Heart left ventricle (tissue), 16 donors: ENCODE measurements at regions not wholly inside any gene's neighbourhood (a gene's known extent, or its start where the extent isn't known, plus 50 kb on each side); places are given as distances from the start of the nearest gene placed in this dataset.

Experiments used
- ATAC-seq, 4 donors: fragments of 200-7000 bp; cut with Tn5 transposase; one replicate each; pipeline ENCODE4 v1.9.1; 2020 to 2022; ENCODE audit warnings: moderate library complexity in 4 of 4, mild to moderate bottlenecking in 3 of 4, moderate number of reproducible peaks in 1 of 4
- DNase-seq, 5 donors: peaks; one replicate each; pipeline ENCODE4 v3.0.0-alpha.2; 2020
- H3K27ac ChIP-seq, 12 donors: fragments of 200-600 bp; sonication (generic) in 4 of 12; one replicate each; pipeline versions ENCODE4 v1.5.0 to v1.8.0; 2016 to 2022; ENCODE audit warnings: mild to moderate bottlenecking in 2 of 12
- H3K27me3 ChIP-seq, 9 donors: fragments of 200-600 bp; sonication (generic) in 2 of 9; one replicate each; pipeline versions ENCODE4 v1.5.1 to v1.8.0; 2016 to 2022; ENCODE audit warnings: mild to moderate bottlenecking in 3 of 9
- H3K36me3 ChIP-seq, 9 donors: fragments of 200-600 bp; sonication (generic) in 2 of 9; one replicate each; pipeline versions ENCODE4 v1.5.0 to v1.8.0; 2018 to 2022; ENCODE audit warnings: mild to moderate bottlenecking in 2 of 9
- H3K4me1 ChIP-seq, 12 donors: fragments of 200-600 bp; sonication (generic) in 4 of 12; one replicate each; pipeline versions ENCODE4 v1.5.0 to v1.8.0; 2016 to 2022; ENCODE audit warnings: mild to moderate bottlenecking in 3 of 12
- H3K4me3 ChIP-seq, 12 donors: fragments of 200-600 bp; sonication (generic) in 4 of 12; one replicate each; pipeline versions ENCODE4 v1.5.0 to v1.8.0; 2017 to 2022; ENCODE audit warnings: mild to moderate bottlenecking in 9 of 12, moderate library complexity in 4 of 12
- H3K9me3 ChIP-seq, 12 donors: fragments of 200-600 bp; sonication (generic) in 4 of 12; one replicate each; pipeline versions ENCODE4 v1.5.0 to v1.8.0; 2016 to 2022; ENCODE audit warnings: mild to moderate bottlenecking in 1 of 12
- CTCF ChIP-seq, 12 donors: fragments of 200-600 bp; sonication (generic) in 4 of 12; IDR thresholded peaks; one replicate each; pipeline versions ENCODE4 v1.5.0 to v1.8.0; 2018 to 2022; ENCODE audit warnings: antibody characterized with exemption in 12 of 12, mild to moderate bottlenecking in 5 of 12
- POLR2A ChIP-seq, 2 donors: fragments of 450-650 bp; IDR thresholded peaks; one replicate each; pipeline ENCODE4 v1.6.1; 2017; ENCODE audit warnings: antibody characterized with exemption in 2 of 2, mild to moderate bottlenecking in 2 of 2, moderate library complexity in 2 of 2
- WGBS, 4 donors: extraction: QIAGEN DNeasy Blood & Tissue Kit in 2 of 4; methylation state at CpG; one replicate each; pipeline versions ENCODE4 v1.1.5 to v1.1.7; 2013 to 2018; 5-methylcytosine and 5-hydroxymethylcytosine counted together
- intact Hi-C, 10 donors: fragments of 100-400 bp; cut with DNase I; formaldehyde crosslinking; loops; one replicate each; pipeline versions ENCODE4 v1.11.1 to v1.14.2; 2022
- donor health status: ischemic (EF 13 %, LVEDD 7.1; RV severe dilation, severe dysfunction).
- donor health status: healthy with polysubstance abuse.
- donor health status: DM: no; HTN: yes; CAD: no.
- donor health status: DM: no; HTN: no; CAD: no.
- donor health status: ischemic (EF 25% LVEDD 6.9; RV normal size, moderate dysfunction).
- donor health status: ischemic (EF 25% LVEDD 5.7; RV mildly dilated, moderate dysfunction).
- donor health status: healthy.
- donor health status: DM: yes; HTN: yes; CAD: no.
- donor health status: ischemic (EF 35%, LVEDD 5.7; RV mildly dilated, moderate dysfunction).
- donor health status: nonischemic (EF 11% LVEDD 7.7; RV severe dilation, severe dysfunction).
- donor health status: DM: yes; HTN: yes; CAD: no.
- donor health status: PGD.
- donor health status: ischemic (EF 29% LVEDD 5.4; RV normal size, mild dysfunction).
- donor health status: nonischemic (EF 23%, LVEDD 6.1; RV moderate dilation, normal function).

GRCh38 chr4:136007991-136008390 lies 1524.3 kb downstream of the PCDH18 start:
- Histone ChIP-seq H3K36me3 (no peaks in the 10 kb centered on the region), H3K4me3 (no peak overlapping the region), H3K4me1 (no peaks in the 10 kb centered on the region), H3K27ac (no peak overlapping the region), H3K9me3 (peaks cover 0 to 8% (median 0%) of the 10 kb centered on the region in 12 donors), H3K27me3 (no peaks in the 10 kb centered on the region)
- WGBS, 4 donors: 62 to 72% (median 66%) methylated on average over 3 to 4 of the region's 4 CpGs
- DNase-seq (no peak), ATAC-seq (no peak)
- no peak for TF ChIP-seq CTCF (IDR thresholded peaks at IDR 0.05)
- TF ChIP-seq POLR2A (IDR thresholded peaks at IDR 0.05): no peak
- intact Hi-C loops: no loop called here

GRCh38 chr4:136002316-136002715 lies 1530.0 kb downstream of the PCDH18 start:
- Histone ChIP-seq H3K9me3 (no peaks in the 10 kb centered on the region), H3K27me3 (no peaks in the 10 kb centered on the region), H3K4me3 (no peak overlapping the region), H3K36me3 (no peaks in the 10 kb centered on the region), H3K4me1 (no peaks in the 10 kb centered on the region), H3K27ac (no peak overlapping the region)
- intact Hi-C loops: no loop called here
- DNase-seq (no peak), ATAC-seq (no peak)
- WGBS, 4 donors: 92 to 100% (median 95%) methylated on average over 1 of the region's 1 CpG
- no peak for TF ChIP-seq CTCF (IDR thresholded peaks at IDR 0.05)
- no peak for TF ChIP-seq POLR2A (IDR thresholded peaks at IDR 0.05)

GRCh38 chr4:136001791-136002190 lies 1530.5 kb downstream of the PCDH18 start:
- no peak overlapping the region for H3K27ac ChIP-seq
- H3K4me1 ChIP-seq: no peaks in the 10 kb centered on the region
- DNase-seq (no peak), ATAC-seq (no peak)
- TF ChIP-seq CTCF (IDR thresholded peaks at IDR 0.05) (no peak), POLR2A (IDR thresholded peaks at IDR 0.05) (no peak)
- 86 to 90% (median 89%) methylated on average over 2 of the region's 2 CpGs for whole genome bisulfite sequencing, 4 donors
- H3K9me3 ChIP-seq: no peaks in the 10 kb centered on the region
- no peaks in the 10 kb centered on the region for H3K27me3 ChIP-seq
- no peaks in the 10 kb centered on the region for H3K36me3 ChIP-seq
- H3K4me3 ChIP-seq: no peak overlapping the region
- intact Hi-C loops: no loop called here

GRCh38 chr4:136000246-136000645 lies 1532.0 kb downstream of the PCDH18 start:
- ATAC-seq: no peak
- TF ChIP-seq POLR2A (IDR thresholded peaks at IDR 0.05) (no peak), CTCF (IDR thresholded peaks at IDR 0.05) (no peak)
- H3K36me3 ChIP-seq: no peaks in the 10 kb centered on the region
- WGBS, 4 donors: 37 to 67% (median 53%) methylated on average over 1 of the region's 1 CpG
- H3K27ac ChIP-seq: no peak overlapping the region
- no peak overlapping the region for H3K4me3 ChIP-seq
- no peak for DNase-seq
- no peaks in the 10 kb centered on the region for H3K27me3 ChIP-seq
- H3K4me1 ChIP-seq: no peaks in the 10 kb centered on the region
- intact Hi-C loops: no loop called here
- H3K9me3 ChIP-seq: no peaks in the 10 kb centered on the region
